B cell (primary cell): ENCODE measurements at regions not wholly inside any gene's neighbourhood (a gene's known extent, or its start where the extent isn't known, plus 50 kb on each side); places are given as distances from the start of the nearest gene placed in this dataset.

ENCODE experiments used
- ATAC-seq: fragments of 200-7000 bp; cut with Tn5 transposase; one replicate; pipeline ENCODE4 v1.10.0; 2021; ENCODE audit warnings: low read depth, mild to moderate bottlenecking, moderate number of reproducible peaks, moderate library complexity
- CTCF ChIA-PET: fragments of 350-600 bp; sonication (Branson Sonifier 250); formaldehyde crosslinking; loops from one replicate; lab custom pipeline; 2021; ENCODE audit warnings: antibody characterized with exemption, inconsistent platforms; lab: Charles Lee
- POLR2A ChIA-PET: fragments of 350-600 bp; sonication (Branson Sonifier 250); formaldehyde crosslinking; loops from one replicate; lab custom pipeline; 2021; ENCODE audit warnings: antibody characterized with exemption; lab: Charles Lee
- DNase-seq: peaks from one replicate; pipeline ENCODE4 v3.0.0; 2013
- H2AFZ ChIP-seq: 2 replicates; pipeline ENCODE4 v1.6.1; 2012; ENCODE audit warnings: mild to moderate bottlenecking, low read depth, low read length; ENCODE audit not compliant: insufficient read depth, poor library complexity, severe bottlenecking
- H3K27ac ChIP-seq, 2 donors: 1 replicate in 1 of 2; 2 replicates in 1 of 2; pipeline ENCODE4 v1.5.1; 2012 to 2013; ENCODE audit warnings: low read length in 2 of 2, mild to moderate bottlenecking in 2 of 2, moderate library complexity in 1 of 2
- H3K27me3 ChIP-seq, 4 experiments: fragments of 200-600 bp in 1 of 4; sonication (generic) in 1 of 4; replicated peaks in 1 of 4; 1 replicate in 2 of 4; 2 replicates in 2 of 4; pipeline versions ENCODE4 v1.6.1 to v1.7.0; 2013 to 2016; ENCODE audit warnings: low read length in 3 of 4, mild to moderate bottlenecking in 2 of 4, mixed read lengths in 1 of 4, moderate library complexity in 1 of 4; ENCODE audit not compliant: insufficient read depth in 4 of 4, control insufficient read depth in 3 of 4; ENCODE audit errors: control extremely low read depth in 1 of 4
- H3K36me3 ChIP-seq, 2 experiments: replicated peaks in 1 of 2; 1 replicate in 1 of 2; 2 replicates in 1 of 2; pipeline versions ENCODE4 v1.6.1 to v1.7.1; 2013; ENCODE audit warnings: low read length in 1 of 2; ENCODE audit not compliant: insufficient read depth in 2 of 2, control insufficient read depth in 1 of 2; ENCODE audit errors: control extremely low read depth in 1 of 2, extremely low read depth in 1 of 2
- H3K4me1 ChIP-seq, 2 donors: fragments of 200-600 bp in 1 of 2; sonication (generic) in 1 of 2; 1 replicate in 1 of 2; 2 replicates in 1 of 2; pipeline versions ENCODE4 v1.5.1 to v1.6.1; 2013 to 2017; ENCODE audit warnings: low read length in 2 of 2; ENCODE audit not compliant: control insufficient read depth in 2 of 2, insufficient read depth in 2 of 2
- H3K4me2 ChIP-seq: replicated peaks from 2 replicates; pipeline ENCODE3; 2012; ENCODE audit warnings: mild to moderate bottlenecking, low read depth, low read length; ENCODE audit not compliant: poor library complexity, severe bottlenecking
- H3K4me3 ChIP-seq, 5 experiments: fragments of 200-600 bp in 1 of 5; sonication (generic) in 1 of 5; 1 replicate in 3 of 5; 2 replicates in 2 of 5; pipeline versions ENCODE4 v1.5.1 to v1.7.0; 2011 to 2016; ENCODE audit warnings: low read length in 4 of 5, mild to moderate bottlenecking in 4 of 5, low read depth in 2 of 5, control low read depth in 1 of 5, moderate library complexity in 1 of 5; ENCODE audit not compliant: insufficient read depth in 1 of 5; ENCODE audit errors: control extremely low read depth in 1 of 5, extremely low read depth in 1 of 5
- H3K79me2 ChIP-seq: fragments of 200-600 bp; sonication (generic); one replicate; pipeline ENCODE4 v1.6.0; 2016; ENCODE audit warnings: low read length; ENCODE audit not compliant: control insufficient read depth, insufficient read depth
- H3K9ac ChIP-seq: fragments of 200-600 bp; sonication (generic); 2 replicates; pipeline ENCODE4 v1.6.1; 2017; ENCODE audit warnings: mild to moderate bottlenecking, low read length, moderate library complexity
- H3K9me3 ChIP-seq, 3 donors: one replicate each; pipeline versions ENCODE4 v1.6.1 to v1.7.1; 2013; ENCODE audit warnings: low read length in 2 of 3; ENCODE audit not compliant: control insufficient read depth in 2 of 3, insufficient read depth in 1 of 3; ENCODE audit errors: control extremely low read depth in 1 of 3
- H4K20me1 ChIP-seq: 2 replicates; pipeline ENCODE4 v1.6.0; 2012; ENCODE audit warnings: mild to moderate bottlenecking, low read length; ENCODE audit not compliant: insufficient read depth, control insufficient read depth, poor library complexity, severe bottlenecking
- H3K27ac Mint-ChIP-seq: one replicate; pipeline ENCODE4 v1.8.0; 2021; ENCODE audit warnings: mixed read lengths
- H3K27me3 Mint-ChIP-seq: one replicate; pipeline ENCODE4 v1.8.0; 2021; ENCODE audit warnings: mixed read lengths
- H3K4me1 Mint-ChIP-seq: one replicate; pipeline ENCODE4 v1.8.0; 2021; ENCODE audit warnings: mixed read lengths
- H3K4me3 Mint-ChIP-seq: one replicate; pipeline ENCODE4 v1.8.0; 2021; ENCODE audit warnings: mixed read lengths
- H3K9me3 Mint-ChIP-seq: one replicate; pipeline ENCODE4 v1.8.0; 2022; ENCODE audit warnings: mixed read lengths; ENCODE audit not compliant: insufficient read depth
- EZH2 ChIP-seq: IDR thresholded peaks from 2 replicates; pipeline ENCODE4 v1.6.1; 2012; ENCODE audit warnings: borderline replicate concordance, low read depth, mild to moderate bottlenecking, moderate library complexity, low read length; ENCODE audit not compliant: insufficient read depth, poor library complexity, severe bottlenecking
- WGBS: methylation state at CpG from one replicate; pipeline ENCODE4 v1.1.5; 2013; ENCODE audit warnings: missing lambda C conversion rate; ENCODE audit not compliant: insufficient coverage; 5-methylcytosine and 5-hydroxymethylcytosine counted together
- intact Hi-C: fragments of 100-400 bp; cut with micrococcal nuclease; formaldehyde crosslinking; loops from one replicate; pipeline ENCODE4 v1.10.0; 2022
- TF ChIP-seq, protein P1 (sequence below): fragments of 200-600 bp; IDR thresholded peaks from one replicate; pipeline ENCODE4 v1.8.0; 2022; ENCODE audit warnings: antibody characterized with exemption, mild to moderate bottlenecking

DNA sequence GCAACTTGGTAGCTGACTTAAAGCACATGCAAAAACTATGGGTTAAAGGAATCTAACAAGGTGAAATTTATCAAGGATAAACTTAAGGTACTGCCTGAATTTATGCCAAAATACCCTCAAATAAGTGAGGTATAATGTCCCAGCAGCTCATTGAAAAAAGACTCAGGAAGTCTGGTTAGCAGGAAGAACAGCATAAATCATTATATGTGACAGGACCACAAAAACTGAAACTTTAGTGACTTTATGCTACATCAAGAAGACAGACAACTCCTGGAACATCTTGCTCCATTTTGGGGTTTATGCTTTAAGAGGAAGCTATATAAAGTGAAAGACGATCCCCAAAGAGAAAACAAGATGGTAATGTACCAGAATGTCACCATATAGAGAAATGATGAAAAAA, 282.4 kb upstream of the ZNF462 start:
- no peak overlapping the region for H2AFZ ChIP-seq
- WGBS, result no CpG with 5 or more reads among the region's 1 CpG
- no peaks in the 10 kb centered on the region for H3K79me2 ChIP-seq
- H3K4me3 ChIP-seq, result no peak overlapping the region
- H3K9ac ChIP-seq, result no peak overlapping the region
- no peaks in the 10 kb centered on the region for H3K4me1 Mint-ChIP-seq
- DNase-seq, result no peak
- intact Hi-C loops, result no loop called here
- POLR2A ChIA-PET, result no interaction called here
- H3K9me3 Mint-ChIP-seq, result peaks cover 9% of the 10 kb centered on the region
- TF ChIP-seq, protein P1, sequence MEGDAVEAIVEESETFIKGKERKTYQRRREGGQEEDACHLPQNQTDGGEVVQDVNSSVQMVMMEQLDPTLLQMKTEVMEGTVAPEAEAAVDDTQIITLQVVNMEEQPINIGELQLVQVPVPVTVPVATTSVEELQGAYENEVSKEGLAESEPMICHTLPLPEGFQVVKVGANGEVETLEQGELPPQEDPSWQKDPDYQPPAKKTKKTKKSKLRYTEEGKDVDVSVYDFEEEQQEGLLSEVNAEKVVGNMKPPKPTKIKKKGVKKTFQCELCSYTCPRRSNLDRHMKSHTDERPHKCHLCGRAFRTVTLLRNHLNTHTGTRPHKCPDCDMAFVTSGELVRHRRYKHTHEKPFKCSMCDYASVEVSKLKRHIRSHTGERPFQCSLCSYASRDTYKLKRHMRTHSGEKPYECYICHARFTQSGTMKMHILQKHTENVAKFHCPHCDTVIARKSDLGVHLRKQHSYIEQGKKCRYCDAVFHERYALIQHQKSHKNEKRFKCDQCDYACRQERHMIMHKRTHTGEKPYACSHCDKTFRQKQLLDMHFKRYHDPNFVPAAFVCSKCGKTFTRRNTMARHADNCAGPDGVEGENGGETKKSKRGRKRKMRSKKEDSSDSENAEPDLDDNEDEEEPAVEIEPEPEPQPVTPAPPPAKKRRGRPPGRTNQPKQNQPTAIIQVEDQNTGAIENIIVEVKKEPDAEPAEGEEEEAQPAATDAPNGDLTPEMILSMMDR, result no peak
- no peak for TF ChIP-seq EZH2
- no peak overlapping the region for H3K27ac Mint-ChIP-seq
- no peaks in the 10 kb centered on the region for H3K27me3 ChIP-seq
- H3K36me3 ChIP-seq, result no peaks in the 10 kb centered on the region
- CTCF ChIA-PET, result no interaction called here
- no peaks in the 10 kb centered on the region for H3K27me3 Mint-ChIP-seq
- ATAC-seq, result no peak
- no peak overlapping the region for H3K4me3 Mint-ChIP-seq
- H3K4me2 ChIP-seq, result no peak overlapping the region
- no peaks in the 10 kb centered on the region for H4K20me1 ChIP-seq
- H3K27ac ChIP-seq, result no peak overlapping the region
- no peaks in the 10 kb centered on the region for H3K4me1 ChIP-seq
- H3K9me3 ChIP-seq, result peaks cover 0 to 11% (median 0%) of the 10 kb centered on the region in 3 donors

- no peak overlapping the region for H3K27ac Mint-ChIP-seq
Observed at GRCh38 chr9:106581973-106582372, 281.0 kb upstream of the ZNF462 start.

More at GRCh38 chr9:106581973-106582372, 281.0 kb upstream of the ZNF462 start:
- 82% methylated on average over 6 of the region's 6 CpGs for WGBS
- Histone ChIP-seq H3K4me3 (no peak overlapping the region), H3K4me2 (no peak overlapping the region), H3K4me1 (no peaks in the 10 kb centered on the region), H3K27ac (no peak overlapping the region), H3K9ac (no peak overlapping the region), H4K20me1 (no peaks in the 10 kb centered on the region), H2AFZ (no peak overlapping the region), H3K36me3 (no peaks in the 10 kb centered on the region), H3K27me3 (no peaks in the 10 kb centered on the region), H3K9me3 (peaks cover 0 to 2% (median 0%) of the 10 kb centered on the region in 3 donors), H3K79me2 (no peaks in the 10 kb centered on the region)
- H3K4me3 Mint-ChIP-seq, result no peak overlapping the region
- no peaks in the 10 kb centered on the region for H3K27me3 Mint-ChIP-seq
- TF ChIP-seq EZH2, result no peak
- TF ChIP-seq, protein P1, result no peak
- intact Hi-C loops, result no loop called here
- no peaks in the 10 kb centered on the region for H3K4me1 Mint-ChIP-seq
- ChIA-PET CTCF (no interaction called here), POLR2A (no interaction called here)
- ATAC-seq (no peak), DNase-seq (no peak)
- peaks cover 9% of the 10 kb centered on the region for H3K9me3 Mint-ChIP-seq
